Prostate gland (tissue), 2 donors: ENCODE measurements at regions not wholly inside any gene's neighbourhood (a gene's known extent, or its start where the extent isn't known, plus 50 kb on each side); places are given as distances from the start of the nearest gene placed in this dataset.

Experiments used
- POLR2AphosphoS5 ChIP-seq: sonication (generic); formaldehyde crosslinking; IDR thresholded peaks from one replicate; pipeline ENCODE4 v1.6.1; 2017; ENCODE audit warnings: antibody characterized with exemption
- TF ChIP-seq, protein P1 (sequence below), 4 experiments: fragments of 200-600 bp in 2 of 4; fragments of 450-650 bp in 2 of 4; sonication (generic) in 2 of 4; IDR thresholded peaks; 1 replicate in 3 of 4; 2 replicates in 1 of 4; pipeline ENCODE4 v1.5.1; 2016 to 2019; ENCODE audit warnings: antibody characterized with exemption in 4 of 4, mild to moderate bottlenecking in 2 of 4, moderate library complexity in 2 of 4

DNA sequence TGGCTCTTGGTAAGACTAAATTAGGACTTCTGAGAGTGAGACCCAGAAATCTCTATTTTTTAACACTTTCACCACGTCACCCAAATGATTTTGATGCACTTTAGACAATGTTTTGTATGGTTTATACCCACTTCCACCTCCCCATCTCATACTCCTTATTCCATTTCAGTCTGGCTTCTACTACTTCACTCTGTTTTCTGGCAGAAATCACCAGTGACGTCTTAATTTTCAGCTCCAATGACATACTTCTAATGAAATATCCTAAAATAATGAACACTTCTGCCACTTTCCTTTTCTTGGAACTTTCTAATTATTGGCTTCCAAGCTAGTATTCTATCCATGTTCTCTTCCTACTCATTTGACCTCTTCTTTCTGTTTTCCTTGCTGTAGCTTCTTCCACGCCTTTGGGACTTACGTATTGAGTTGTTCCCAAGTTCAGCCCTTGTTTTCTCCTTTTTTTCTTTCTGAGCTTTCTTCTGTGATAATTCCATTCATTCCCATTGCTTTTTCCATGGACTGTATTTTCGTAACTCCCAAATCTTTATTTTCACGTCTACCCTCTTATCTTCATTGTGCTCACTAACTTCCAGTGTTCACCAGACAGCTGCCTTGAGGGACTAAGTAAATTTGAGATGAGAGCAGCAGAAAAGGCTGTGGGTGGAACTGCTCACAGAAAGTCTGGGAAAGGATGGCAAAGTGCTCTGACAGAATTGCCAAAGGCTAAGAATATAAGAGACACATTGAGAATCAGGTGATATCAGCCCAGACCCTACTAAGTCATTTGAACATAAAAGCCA lies 115.8 kb downstream of the CAPZA3 start:
- TF ChIP-seq, protein P1, sequence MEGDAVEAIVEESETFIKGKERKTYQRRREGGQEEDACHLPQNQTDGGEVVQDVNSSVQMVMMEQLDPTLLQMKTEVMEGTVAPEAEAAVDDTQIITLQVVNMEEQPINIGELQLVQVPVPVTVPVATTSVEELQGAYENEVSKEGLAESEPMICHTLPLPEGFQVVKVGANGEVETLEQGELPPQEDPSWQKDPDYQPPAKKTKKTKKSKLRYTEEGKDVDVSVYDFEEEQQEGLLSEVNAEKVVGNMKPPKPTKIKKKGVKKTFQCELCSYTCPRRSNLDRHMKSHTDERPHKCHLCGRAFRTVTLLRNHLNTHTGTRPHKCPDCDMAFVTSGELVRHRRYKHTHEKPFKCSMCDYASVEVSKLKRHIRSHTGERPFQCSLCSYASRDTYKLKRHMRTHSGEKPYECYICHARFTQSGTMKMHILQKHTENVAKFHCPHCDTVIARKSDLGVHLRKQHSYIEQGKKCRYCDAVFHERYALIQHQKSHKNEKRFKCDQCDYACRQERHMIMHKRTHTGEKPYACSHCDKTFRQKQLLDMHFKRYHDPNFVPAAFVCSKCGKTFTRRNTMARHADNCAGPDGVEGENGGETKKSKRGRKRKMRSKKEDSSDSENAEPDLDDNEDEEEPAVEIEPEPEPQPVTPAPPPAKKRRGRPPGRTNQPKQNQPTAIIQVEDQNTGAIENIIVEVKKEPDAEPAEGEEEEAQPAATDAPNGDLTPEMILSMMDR (IDR thresholded peaks at IDR 0.05), result no peak
- no peak for TF ChIP-seq POLR2AphosphoS5
